Sigmoid colon (tissue), 4 donors: ENCODE measurements at regions not wholly inside any gene's neighbourhood (a gene's known extent, or its start where the extent isn't known, plus 50 kb on each side); places are given as distances from the start of the nearest gene placed in this dataset.

ENCODE experiments used
- CTCF ChIP-seq, 4 experiments: fragments of 450-650 bp in 3 of 4; fragments of 200-600 bp in 1 of 4; IDR thresholded peaks; one replicate each; pipeline ENCODE4 v1.5.1; 2016 to 2019; ENCODE audit warnings: antibody characterized with exemption in 4 of 4, mild to moderate bottlenecking in 3 of 4, moderate library complexity in 2 of 4
- POLR2A ChIP-seq, 2 donors: fragments of 450-650 bp; IDR thresholded peaks; one replicate each; pipeline ENCODE4 v1.6.1; 2016; ENCODE audit warnings: antibody characterized with exemption in 2 of 2, mild to moderate bottlenecking in 2 of 2, moderate library complexity in 2 of 2
- POLR2AphosphoS5 ChIP-seq, 4 donors: sonication (generic); formaldehyde crosslinking; IDR thresholded peaks; one replicate each; pipeline ENCODE4 v1.6.1; 2017; ENCODE audit warnings: antibody characterized with exemption in 4 of 4

GRCh38 chr6:85752602-85753001 is 109.9 kb upstream of the SYNCRIP start:
- TF ChIP-seq POLR2A (IDR thresholded peaks at IDR 0.05) (no peak), CTCF (IDR thresholded peaks at IDR 0.05) (no peak), POLR2AphosphoS5 (IDR thresholded peaks at IDR 0.05) (no peak)
